ENCODE measurements at regions not wholly inside any gene's neighbourhood (a gene's known extent, or its start where the extent isn't known, plus 50 kb on each side); places are given as distances from the start of the nearest gene placed in this dataset.

- no peaks in the 10 kb centered on the region for H3K36me3 ChIP-seq
- H3K4me3 ChIP-seq, result no peak overlapping the region
- no peaks in the 10 kb centered on the region for H3K4me1 ChIP-seq
- no peaks in the 10 kb centered on the region for H3K27me3 ChIP-seq
- H3K27ac ChIP-seq (replicated peaks in 1 of 4), result no peak overlapping the region
- no peak for DNase-seq (ENCODE audit: extremely low spot score)
- H3K9me3 ChIP-seq, result no peaks in the 10 kb centered on the region
- intact Hi-C loops (cut with DNase I), result no loop called here
- no peak for TF ChIP-seq POLR2AphosphoS5 (IDR thresholded peaks at IDR 0.05)
- TF ChIP-seq POLR2A (IDR thresholded peaks at IDR 0.05; ENCODE audit: low read depth), result no peak
- TF ChIP-seq CTCF (IDR thresholded peaks at IDR 0.05), result no peak
Observed at GRCh38 chr12:126581655-126582054, 1516.4 kb downstream of the AACS start.

- Histone ChIP-seq H3K27me3 (no peaks in the 10 kb centered on the region), H3K27ac (replicated peaks in 1 of 4) (no peak overlapping the region), H3K9me3 (no peaks in the 10 kb centered on the region), H3K4me1 (no peaks in the 10 kb centered on the region), H3K36me3 (no peaks in the 10 kb centered on the region), H3K4me3 (no peak overlapping the region)
- TF ChIP-seq POLR2A (IDR thresholded peaks at IDR 0.05; ENCODE audit: low read depth) (no peak), POLR2AphosphoS5 (IDR thresholded peaks at IDR 0.05) (no peak), CTCF (IDR thresholded peaks at IDR 0.05) (no peak), EP300 (IDR thresholded peaks at IDR 0.05) (no peak)
- 47% methylated on average over 3 of the region's 3 CpGs for WGBS
- DNase-seq (ENCODE audit: extremely low spot score), result no peak
- intact Hi-C loops (cut with DNase I), result no loop called here
Observed at GRCh38 chr12:126582231-126582630, 1517.0 kb downstream of the AACS start.

GRCh38 chr12:126588586-126589249 lies 1523.5 kb downstream of the AACS start:
- no peak for TF ChIP-seq EP300 (IDR thresholded peaks at IDR 0.05)
- no peak for TF ChIP-seq CTCF (IDR thresholded peaks at IDR 0.05)
- TF ChIP-seq POLR2A (IDR thresholded peaks at IDR 0.05; ENCODE audit: low read depth), result no peak
- no peak for TF ChIP-seq POLR2AphosphoS5 (IDR thresholded peaks at IDR 0.05)
- Histone ChIP-seq H3K27ac (replicated peaks in 1 of 4) (no peak overlapping the region), H3K4me1 (no peaks in the 10 kb centered on the region), H3K9me3 (no peaks in the 10 kb centered on the region), H3K4me3 (no peak overlapping the region), H3K27me3 (no peaks in the 10 kb centered on the region), H3K36me3 (no peaks in the 10 kb centered on the region)
- intact Hi-C loops (cut with DNase I), result no loop called here
- WGBS, result 71% methylated on average over 8 of the region's 8 CpGs
- DNase-seq (ENCODE audit: extremely low spot score), result no peak

GRCh38 chr12:126591533-126591932 lies 1526.3 kb downstream of the AACS start:
- H3K27me3 ChIP-seq, result no peaks in the 10 kb centered on the region
- no peaks in the 10 kb centered on the region for H3K36me3 ChIP-seq
- H3K4me1 ChIP-seq, result no peaks in the 10 kb centered on the region
- no peak overlapping the region for H3K4me3 ChIP-seq
- intact Hi-C loops (cut with DNase I), result no loop called here
- H3K27ac ChIP-seq (replicated peaks in 1 of 4), result no peak overlapping the region
- DNase-seq (ENCODE audit: extremely low spot score), result no peak
- 68% methylated on average over 2 of the region's 2 CpGs for WGBS
- TF ChIP-seq CTCF (IDR thresholded peaks at IDR 0.05), result no peak
- no peak for TF ChIP-seq POLR2A (IDR thresholded peaks at IDR 0.05; ENCODE audit: low read depth)
- no peak for TF ChIP-seq EP300 (IDR thresholded peaks at IDR 0.05)
- no peak for TF ChIP-seq POLR2AphosphoS5 (IDR thresholded peaks at IDR 0.05)
- H3K9me3 ChIP-seq, result no peaks in the 10 kb centered on the region
